ENCODE measurements at regions not wholly inside any gene's neighbourhood (a gene's known extent, or its start where the extent isn't known, plus 50 kb on each side); places are given as distances from the start of the nearest gene placed in this dataset.

DNA sequence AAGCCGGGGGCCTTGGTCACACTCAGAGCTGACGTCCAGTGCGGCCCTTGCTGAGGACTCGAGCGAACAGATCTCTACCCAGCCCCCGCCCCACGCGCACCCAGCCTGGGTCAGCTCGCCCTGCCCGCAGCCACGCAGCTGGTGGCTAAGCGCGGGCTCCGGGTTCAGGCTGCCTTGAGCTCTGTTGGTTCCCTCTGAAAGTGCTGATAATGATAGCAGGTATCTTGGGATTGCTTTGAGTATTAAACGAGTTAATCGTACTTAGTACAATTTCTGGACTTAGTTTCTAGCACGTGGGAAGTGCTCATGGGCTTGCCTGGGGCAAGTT, 88.1 kb upstream of the TGM3 start:
- TF ChIP-seq, protein P1, sequence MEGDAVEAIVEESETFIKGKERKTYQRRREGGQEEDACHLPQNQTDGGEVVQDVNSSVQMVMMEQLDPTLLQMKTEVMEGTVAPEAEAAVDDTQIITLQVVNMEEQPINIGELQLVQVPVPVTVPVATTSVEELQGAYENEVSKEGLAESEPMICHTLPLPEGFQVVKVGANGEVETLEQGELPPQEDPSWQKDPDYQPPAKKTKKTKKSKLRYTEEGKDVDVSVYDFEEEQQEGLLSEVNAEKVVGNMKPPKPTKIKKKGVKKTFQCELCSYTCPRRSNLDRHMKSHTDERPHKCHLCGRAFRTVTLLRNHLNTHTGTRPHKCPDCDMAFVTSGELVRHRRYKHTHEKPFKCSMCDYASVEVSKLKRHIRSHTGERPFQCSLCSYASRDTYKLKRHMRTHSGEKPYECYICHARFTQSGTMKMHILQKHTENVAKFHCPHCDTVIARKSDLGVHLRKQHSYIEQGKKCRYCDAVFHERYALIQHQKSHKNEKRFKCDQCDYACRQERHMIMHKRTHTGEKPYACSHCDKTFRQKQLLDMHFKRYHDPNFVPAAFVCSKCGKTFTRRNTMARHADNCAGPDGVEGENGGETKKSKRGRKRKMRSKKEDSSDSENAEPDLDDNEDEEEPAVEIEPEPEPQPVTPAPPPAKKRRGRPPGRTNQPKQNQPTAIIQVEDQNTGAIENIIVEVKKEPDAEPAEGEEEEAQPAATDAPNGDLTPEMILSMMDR (conservative IDR thresholded peaks at IDR 0.05): peak; percentile 75
- no peak for TF ChIP-seq ZFX (IDR thresholded peaks at IDR 0.05)
